ENCODE measurements at regions not wholly inside any gene's neighbourhood (a gene's known extent, or its start where the extent isn't known, plus 50 kb on each side); places are given as distances from the start of the nearest gene placed in this dataset.

DNA sequence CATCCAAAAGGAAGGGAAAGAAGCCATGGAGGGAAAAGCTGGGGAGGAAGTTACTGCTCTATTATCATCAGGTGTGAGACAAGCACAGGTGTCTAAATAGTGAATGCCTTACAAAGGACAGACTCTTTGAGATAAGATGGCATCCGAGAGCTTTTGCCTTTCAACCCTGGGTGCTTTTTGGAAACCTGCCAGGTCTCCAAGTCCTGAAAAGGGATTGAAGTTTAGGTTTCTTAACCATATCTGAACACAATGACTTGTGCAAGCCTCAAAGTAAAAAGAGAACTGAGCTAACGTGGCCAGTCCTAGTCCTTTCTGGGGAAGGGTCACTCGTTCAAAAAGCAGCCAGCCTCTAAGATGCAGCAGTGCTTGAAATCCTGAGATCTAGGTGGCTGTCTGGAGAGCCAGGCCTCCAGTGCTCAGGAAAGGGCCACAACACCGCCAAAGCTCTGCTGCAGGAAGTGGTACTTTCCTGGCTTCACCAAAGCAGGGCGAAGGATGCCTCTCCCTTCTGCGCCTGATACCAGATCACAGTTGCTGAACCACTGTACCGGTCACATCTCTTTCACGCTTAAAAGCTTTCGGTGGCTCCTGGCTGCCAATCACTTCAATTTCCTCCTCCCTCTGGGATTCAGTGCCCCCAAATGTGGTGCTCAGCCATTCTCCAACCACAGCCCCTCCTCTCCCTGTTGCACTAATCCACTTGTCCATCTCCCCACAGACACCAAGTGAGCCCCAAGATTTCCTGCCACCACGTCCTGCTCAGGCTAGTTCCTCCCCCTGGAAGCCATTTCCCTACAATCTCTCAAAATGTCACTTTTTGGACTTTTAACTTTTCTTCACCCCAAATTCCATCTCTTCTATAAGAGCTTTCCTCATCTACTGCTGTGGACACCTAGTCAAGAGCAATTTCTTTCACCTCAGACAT is 104.1 kb upstream of the LPP start:
- DNase-seq: no peak

DNA sequence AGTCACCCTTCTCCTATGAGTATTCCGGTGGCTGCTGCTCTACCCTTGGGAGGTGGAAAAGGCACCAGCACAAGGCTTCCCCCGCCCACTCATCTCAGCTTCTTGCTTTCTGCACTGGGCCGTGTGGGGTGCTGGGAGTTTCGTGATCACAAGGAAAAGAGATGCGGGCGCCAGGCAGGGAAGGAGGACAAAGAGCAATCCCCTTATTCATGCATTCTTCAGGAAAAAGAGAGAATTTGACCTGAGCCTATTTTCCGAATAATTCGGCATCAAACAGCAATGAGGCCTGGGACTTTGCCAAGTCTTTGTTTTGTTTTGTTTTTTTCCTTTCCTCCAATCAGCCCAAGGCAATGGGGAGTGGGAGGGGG is 102.2 kb upstream of the LPP start:
- no peak for DNase-seq

DNA sequence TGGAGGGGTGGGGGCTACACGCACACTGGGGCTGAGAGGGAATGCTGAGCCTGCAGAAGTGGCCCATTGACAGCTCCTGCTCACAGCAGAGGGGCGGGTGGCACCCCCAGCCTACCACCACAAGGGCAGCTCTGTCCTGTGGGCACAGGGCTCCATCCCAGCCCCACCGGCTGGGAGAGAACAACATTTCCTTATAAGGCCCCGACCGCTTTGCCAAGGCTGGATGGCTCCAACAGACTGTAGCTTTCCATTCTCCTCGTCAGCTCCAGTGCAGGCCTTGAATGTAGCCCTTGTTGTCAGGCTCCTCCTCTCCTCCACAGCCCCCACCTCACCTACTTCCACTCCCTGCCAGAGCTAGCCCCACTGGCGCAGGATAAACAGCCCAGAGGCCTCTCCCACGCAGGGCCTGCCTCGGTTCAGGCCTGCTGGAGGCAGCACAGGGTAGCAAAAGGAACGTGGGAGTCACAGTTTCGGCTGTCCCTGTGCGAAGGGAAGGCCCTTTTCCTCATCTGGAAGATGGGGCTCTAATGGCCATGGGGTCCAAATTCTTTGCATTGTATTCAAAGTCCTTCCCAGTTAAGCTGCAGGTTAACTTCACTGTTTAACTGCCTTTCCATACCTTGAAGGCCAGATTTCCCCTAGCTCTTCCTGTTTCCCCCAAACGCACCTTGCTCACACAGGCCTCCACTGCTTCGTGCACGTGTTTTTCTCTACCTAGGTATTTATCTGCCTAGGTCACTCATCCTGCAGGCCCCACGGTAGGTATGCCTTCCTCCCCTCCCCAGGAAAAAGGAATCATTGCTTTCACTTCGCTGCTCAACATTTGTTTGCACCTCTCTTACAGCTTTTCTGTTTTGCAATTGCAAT is 101.6 kb upstream of the LPP start:
- peak; percentile 68 for DNase-seq

DNA sequence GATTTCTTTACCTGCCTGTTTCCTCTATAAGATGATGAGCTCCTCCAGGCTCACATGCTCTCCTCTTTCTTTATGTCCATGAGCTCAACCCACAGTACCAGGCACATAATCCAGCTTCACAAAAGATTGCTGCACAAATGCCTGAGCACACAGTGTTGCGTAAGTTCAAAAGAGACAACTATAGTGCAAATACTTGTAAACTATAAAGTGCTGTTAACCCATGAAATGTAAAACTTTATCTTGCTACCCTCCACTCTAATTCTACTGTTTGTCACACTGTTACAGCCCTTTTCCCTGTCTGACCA is 101.0 kb upstream of the LPP start:
- DNase-seq: no peak

DNA sequence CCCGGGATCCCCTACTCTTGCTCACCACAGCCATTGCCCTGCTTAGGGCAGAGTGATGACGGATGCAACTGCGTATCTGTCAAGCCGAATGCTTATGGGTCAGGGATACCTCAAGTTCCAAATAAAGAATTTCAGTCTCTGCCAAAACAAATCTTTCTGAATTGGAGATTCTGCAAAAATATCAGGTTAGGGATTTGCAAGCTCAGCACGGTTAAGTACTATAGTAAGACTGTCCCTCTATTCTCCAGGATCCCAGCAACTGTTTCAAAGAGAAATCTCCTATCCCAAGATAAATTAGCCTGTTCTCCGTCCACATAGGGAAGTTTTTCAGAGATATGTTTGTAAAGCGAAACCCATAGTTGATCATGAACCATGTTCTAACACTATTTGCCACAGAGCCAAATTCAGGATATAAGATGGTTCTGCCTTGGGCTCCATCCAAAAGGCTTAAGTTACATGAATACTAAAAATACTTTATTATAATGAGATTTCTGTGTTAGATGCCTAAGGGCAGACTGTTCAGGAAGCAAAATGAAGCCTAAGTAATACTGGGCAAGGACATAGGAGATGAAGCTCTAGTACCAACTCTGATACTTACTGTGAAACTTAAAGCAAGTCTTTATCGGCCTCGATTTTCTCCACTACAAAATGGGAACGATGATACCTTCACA is 100.1 kb upstream of the LPP start:
- no peak for DNase-seq

DNA sequence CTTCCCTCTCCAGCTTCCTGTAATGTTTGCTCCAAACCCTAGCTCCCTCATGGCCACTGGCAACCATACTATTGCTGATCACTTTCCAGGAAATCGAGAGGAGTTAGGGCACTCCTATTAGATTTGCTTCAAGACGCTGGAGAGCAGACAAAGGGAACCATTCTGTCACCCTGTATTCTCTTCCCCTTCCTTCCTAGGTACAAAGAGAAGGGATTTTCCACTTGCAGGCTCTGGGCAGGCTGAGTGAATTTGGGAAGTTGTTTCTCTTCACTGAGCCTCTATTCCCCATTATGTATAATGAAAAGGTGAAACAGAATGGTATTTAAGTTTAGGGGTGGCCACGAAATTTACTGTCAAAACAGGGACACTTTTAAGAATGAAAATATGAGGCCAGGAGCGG is 99.4 kb upstream of the LPP start:
- DNase-seq: no peak

DNA sequence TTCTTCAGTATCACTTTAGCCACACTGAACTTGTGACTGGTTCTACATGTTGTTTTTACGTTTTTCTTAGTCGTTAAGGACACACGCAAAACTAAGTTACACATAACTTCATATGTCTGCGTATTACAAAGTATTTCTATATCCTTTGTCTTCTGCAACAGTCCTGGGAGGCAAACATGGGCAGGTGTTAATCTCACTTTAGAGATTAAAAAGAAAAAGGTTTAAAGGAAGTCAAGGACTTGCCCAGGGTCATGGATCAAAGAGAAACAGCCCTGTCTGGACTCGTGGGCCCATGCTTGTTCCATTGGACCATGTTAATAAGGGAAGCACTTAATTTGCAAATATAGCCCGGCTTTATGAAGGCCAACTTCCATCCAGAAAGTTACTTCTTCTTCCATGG is 98.6 kb upstream of the LPP start:
- no peak for DNase-seq

DNA sequence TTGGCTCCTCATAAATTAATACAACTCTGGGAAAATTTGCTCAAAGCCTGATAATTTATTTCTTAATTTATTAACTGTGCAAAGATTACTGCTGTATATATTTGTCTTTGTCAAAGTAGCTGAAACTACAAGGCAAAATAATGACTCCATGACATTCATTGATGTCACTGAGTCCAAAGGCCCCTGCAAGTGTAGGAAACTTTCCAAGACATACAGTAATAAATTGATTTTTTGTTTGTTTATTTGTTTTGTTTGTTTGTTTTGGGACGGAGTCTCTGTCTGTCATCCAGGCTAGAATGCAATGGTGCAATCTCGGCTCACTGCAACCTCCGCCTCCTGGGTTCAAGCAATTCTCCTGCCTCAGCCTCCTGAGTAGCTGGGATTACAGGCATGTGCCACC is 96.8 kb upstream of the LPP start:
- no peak for DNase-seq

DNA sequence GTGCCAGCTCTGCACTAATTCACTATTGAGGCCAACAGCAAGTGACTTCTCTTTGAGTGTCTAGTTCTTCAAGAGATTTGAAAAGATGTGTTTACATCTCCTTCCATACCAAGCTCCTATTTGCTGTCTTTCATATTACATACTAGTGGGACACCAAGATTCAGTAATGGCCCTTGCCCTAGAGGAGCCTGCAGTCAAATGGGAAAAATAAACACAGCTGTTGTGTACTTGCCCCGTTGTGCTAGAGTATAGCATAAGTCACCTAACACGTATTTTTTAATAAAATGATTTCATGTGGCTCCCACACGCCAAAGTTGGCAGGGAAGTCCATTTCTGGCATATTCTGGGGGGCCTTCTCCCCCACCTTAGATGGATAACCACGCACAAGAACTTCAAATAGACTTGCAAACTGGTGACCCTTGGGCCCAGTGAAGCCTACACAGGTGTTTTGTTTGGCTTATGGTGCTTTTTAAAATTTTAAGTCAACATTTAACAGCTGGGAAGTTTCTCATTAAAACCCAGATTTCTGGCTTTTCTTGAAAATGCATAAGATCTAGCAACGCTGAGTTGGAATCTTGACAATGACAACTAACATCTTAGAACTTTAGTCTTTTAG is 95.3 kb upstream of the LPP start:
- DNase-seq: no peak

DNA sequence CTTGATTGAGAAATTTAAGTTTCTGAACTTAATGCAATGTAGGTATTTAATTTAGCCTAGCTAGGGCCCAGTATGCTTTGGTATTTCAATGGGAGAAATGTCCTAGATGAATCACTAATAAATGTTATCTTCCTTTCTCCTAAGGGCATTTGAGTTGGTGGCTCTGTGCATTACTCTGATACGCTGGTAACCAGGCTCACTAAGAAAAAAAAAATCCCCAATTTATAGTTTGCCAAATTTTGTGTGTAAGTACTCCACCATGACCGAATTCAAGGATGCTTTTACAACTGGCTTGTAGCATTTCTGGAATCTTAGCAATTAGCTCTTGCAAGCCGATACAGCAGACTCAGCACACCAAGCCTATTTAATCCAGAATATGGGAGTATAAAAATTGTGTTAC is 94.6 kb upstream of the LPP start:
- no peak for DNase-seq

DNA sequence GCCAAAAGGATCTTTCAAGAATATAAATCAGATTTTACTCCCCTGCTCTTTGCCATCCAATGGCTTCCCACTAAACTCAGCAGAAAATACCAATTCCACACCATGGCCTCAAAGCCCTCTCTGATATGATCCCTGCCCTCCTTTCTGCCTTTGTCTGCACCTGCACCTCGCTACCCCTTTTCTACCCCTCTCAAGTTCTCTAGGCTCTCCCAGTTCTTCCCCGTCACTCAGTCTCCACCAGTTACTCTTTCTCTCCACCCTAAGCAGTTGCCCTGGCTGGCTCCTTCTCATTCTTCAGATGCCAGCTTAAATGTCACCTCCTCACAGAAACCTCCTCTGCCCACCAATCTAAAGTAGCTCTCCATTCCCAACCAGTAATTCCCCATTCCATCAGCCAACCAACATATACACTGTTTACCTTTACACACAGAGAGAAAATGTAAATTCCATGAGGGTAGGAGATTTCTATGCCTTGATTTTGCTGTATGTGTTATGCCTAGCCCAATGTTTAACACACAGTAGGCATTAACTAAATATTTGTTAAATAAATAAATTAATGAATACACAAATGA is 93.6 kb upstream of the LPP start:
- no peak for DNase-seq

DNA sequence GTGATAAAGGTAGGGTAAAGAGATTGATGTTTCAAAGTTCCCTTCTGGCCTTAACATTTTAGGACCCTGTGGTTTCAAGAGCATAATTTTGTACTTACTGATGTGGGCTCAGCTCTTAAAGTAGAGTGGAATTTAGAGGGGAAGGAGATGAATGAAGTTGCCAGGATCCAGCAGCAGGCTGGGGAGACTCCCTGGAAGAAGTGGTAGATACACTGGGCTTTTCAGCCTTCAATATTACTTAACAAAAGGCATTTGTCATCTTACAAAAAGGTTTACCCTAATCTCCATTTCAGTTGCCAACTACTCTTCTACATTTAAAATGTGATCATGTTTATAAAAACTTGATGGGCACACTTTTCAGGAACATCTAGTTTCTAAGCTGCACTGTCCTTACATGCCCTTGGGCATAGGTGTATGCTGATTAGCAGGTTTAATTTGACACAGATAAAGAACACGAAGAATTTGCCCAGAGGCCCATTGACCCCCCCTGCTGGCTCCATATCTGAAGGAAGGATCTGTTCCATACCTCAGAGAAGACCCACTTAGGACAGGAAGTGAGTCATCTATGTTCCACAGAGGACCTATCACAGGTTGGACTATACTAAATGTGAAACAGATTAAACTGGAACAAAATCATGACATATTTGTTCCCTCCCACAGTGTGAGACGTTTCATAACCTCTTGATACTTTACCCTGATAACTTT is 93.0 kb upstream of the LPP start:
- DNase-seq: no peak

DNA sequence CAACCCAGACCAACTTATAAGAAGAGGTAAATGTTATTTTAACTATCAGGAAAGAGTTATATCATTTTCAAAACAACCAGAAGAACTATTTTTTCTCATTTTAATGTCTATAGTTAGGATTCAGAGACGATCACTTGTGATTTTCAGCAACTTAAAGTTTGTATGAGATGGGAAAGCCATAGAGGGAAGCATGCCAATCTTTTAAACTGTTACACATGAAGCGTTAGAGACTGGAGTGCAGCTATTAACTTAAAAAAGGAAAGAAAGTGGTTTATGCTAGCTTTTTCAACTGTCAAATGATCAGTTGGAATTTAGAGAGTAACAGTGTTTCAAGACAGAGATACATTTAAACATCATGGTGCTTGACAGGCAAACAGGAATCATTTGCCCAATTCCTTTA is 91.7 kb upstream of the LPP start:
- DNase-seq: no peak

DNA sequence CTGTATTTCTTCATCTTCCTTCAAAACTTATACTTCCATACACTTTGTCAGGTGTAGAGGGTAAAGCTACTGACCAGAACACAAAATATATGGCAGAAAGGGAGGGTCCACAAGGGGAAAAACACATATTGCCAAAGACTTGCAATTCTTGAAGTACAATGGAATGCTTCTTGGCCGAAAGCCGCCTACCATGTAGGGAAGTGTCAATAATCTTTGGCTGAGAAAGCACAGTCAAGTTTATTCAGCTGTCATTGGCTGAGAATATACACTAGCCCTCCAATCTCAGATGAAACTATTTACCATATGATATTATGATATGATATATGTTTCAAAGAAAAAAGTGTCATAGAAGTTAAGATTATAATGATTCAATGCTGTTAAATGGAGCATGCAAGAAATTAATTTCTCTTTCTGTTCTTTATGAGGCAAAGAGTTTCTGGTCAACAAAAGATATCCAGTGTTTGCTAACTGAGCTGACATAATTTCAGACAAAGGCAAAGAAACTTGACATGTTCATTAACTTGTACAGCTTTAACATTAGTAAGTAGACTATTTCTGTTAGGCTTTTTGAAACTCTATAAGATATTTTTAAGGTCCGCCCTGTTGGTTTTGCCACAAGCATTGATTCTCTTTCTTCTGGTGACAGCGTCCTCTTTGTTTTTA is 89.0 kb upstream of the LPP start:
- no peak for DNase-seq

DNA sequence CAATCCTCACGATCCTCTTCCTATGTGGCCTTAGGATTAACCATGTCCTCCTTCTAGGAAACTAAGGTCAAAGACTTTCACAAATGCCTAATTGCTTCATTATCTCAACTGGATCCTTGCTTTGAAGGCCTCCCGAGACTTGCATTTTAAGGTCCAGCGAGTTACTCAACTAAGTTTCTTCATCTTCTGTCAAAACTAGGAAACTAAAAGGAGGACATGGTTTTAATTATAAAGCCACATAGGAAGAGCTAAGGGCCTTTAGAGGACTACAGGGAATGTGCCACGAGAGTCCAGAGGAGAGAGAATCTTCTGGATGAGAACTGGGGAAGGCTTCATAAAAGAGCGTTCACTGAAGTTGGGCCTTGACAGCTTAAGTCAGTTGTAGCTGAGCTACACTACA is 87.8 kb upstream of the LPP start:
- no peak for DNase-seq

DNA sequence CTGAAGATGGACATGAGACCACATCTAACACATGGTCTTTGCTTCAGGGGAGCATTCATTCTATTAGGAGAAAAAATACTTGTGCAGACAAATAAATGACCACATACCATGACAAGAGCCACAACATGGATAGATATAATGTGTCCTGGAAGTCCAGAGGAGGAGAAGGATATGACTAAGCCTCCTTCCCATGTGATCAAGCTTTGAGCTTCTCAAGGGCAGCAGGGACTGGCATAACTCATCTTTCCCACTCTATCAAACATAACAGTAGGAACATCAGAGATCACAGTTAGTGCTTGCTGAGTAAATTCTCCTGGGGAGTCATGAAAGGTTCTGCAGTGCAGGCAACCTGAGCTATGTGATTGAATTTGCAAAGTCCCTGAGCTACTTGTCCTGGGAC is 86.0 kb upstream of the LPP start:
- no peak for DNase-seq

DNA sequence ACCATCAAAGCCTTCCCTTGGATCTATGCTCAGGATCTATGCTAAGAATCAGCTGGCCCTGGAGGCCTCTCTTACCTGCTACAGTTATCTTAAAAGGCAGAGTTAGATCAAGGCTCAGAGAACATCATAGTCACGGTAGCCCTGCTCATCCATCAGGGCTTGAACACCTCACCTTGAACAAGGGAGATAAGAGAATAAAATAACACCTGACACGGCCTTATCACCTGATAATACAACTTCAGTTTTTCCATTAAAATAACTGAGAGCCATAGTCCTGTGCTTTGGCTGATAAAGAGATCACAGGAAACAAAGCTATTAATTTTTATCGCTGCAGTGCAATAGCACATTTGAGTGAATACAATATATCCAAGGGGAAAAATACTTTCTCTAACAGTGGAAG is 85.6 kb upstream of the LPP start:
- no peak for DNase-seq

DNA sequence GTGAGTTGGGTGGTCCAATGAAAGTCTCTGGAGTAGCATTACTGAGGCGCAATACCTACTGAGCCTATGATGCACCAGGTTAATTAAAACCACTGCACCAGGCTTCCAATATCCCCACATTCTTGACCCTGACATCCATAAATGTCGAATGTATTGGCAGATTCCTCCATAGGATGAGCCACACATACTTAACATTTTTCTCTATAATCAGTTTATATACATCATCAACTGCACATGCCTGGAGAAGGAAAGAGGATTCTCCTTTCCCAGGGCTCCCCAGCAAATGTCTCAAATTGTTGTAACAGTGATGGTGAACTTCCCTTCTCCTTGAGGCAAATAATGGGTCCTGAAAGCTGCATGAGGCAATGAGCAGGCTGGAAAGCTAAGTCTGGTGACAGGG is 82.3 kb upstream of the LPP start:
- DNase-seq: no peak

DNA sequence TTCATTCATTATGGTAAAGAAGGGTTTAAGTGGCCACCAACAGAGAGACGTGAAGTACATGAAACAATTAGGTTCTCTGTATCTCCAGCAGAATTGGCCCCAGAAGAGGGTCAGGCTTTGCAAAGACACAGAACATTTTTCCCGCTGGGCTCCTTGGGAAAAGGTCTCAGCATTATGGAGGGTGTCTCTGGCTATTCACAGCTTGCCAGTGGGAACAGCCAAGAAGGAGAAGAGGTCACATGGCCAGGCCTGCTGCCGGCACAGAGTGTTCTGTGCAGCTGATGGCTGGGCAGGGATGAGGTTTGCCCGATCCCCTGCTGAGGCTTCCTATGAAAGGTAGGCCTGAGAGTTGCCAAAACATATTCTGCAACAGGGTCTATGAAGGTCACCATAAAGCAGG is 77.8 kb upstream of the LPP start:
- no peak for DNase-seq

DNA sequence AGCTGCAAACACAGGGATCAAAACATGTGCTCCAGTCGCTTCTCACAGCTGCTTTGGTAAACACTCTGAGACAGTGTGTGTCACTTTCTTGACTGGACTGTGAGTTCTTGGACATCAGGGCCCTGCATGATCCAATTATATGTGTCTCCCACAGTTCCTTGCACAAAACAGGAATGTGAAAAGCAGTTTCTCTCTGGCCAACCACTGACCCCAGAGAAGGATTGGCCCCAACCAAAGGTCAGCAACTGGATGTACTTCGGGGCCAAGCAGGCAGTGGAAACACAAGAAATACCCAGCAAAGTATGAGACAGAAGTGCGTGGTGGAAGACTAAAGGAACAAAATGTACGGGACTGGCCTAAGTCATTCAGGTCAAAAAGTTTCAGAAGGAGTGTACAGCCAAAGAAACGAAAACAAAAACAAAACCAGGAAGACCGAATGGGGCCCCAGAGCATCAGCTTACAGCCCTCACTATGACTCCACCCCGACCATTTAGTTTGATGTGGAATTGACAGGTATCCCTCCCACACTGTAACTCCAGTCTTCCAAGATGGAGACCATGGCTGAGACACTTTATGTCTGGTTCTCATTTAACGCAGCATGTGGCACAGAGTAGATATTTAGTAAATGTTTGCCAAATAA is 76.7 kb upstream of the LPP start:
- no peak for DNase-seq

DNA sequence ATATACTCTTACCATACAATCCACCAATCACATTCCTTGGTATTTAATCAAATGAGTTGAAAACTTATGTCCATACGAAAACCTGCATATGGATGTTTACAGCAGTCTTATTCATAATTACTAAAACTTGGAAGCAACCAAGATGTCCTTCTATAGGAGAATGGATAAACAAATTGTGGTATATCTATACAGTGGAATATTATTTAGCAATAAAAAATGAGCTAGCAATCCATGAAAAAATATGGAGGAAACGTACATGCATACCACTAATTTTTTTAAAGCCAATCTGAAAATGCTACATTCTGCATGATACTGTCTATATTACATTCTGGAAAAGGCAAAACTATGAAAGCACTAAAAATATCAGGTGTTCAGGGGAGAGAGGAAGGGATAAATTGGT is 73.9 kb upstream of the LPP start:
- no peak for DNase-seq

All from retina (tissue), 1 donor.